NT2/D1 (cell line): ENCODE measurements at regions not wholly inside any gene's neighbourhood (a gene's known extent, or its start where the extent isn't known, plus 50 kb on each side); places are given as distances from the start of the nearest gene placed in this dataset.

Experiments used
- DNase-seq: peaks from one replicate; pipeline ENCODE4 v3.0.0-alpha.2; 2011; ENCODE audit warnings: low read depth, low spot score
- H3K27me3 ChIP-seq: 2 replicates; pipeline ENCODE4 v1.6.0; 2011; ENCODE audit warnings: mild to moderate bottlenecking; ENCODE audit not compliant: insufficient read length, insufficient read depth
- H3K36me3 ChIP-seq: 2 replicates; pipeline ENCODE4 v1.6.1; 2011; ENCODE audit warnings: mild to moderate bottlenecking, low read length, mixed read lengths; ENCODE audit not compliant: insufficient read depth, insufficient read length
- H3K4me1 ChIP-seq: 2 replicates; pipeline ENCODE4 v1.5.1; 2011; ENCODE audit not compliant: insufficient read depth, insufficient read length
- H3K4me3 ChIP-seq: 2 replicates; pipeline ENCODE4 v1.5.1; 2011; ENCODE audit warnings: low read depth; ENCODE audit not compliant: insufficient read length
- H3K9ac ChIP-seq: 2 replicates; pipeline ENCODE4 v1.6.0; 2011; ENCODE audit warnings: low read depth; ENCODE audit not compliant: insufficient read length
- H3K9me3 ChIP-seq: 2 replicates; pipeline ENCODE4 v1.5.1; 2011; ENCODE audit warnings: mild to moderate bottlenecking, low read length; ENCODE audit not compliant: insufficient read depth
- SUZ12 ChIP-seq: IDR thresholded peaks from 2 replicates; pipeline ENCODE4 v1.6.1; 2011; ENCODE audit not compliant: insufficient read length, insufficient read depth; ENCODE audit errors: extremely low read depth
- YY1 ChIP-seq: IDR thresholded peaks from 2 replicates; pipeline ENCODE4 v1.6.1; 2011; ENCODE audit not compliant: insufficient read length, insufficient read depth
- ZNF274 ChIP-seq: IDR thresholded peaks from 2 replicates; pipeline ENCODE4 v1.6.1; 2011; ENCODE audit warnings: mild to moderate bottlenecking, low read depth, low read length

DNA sequence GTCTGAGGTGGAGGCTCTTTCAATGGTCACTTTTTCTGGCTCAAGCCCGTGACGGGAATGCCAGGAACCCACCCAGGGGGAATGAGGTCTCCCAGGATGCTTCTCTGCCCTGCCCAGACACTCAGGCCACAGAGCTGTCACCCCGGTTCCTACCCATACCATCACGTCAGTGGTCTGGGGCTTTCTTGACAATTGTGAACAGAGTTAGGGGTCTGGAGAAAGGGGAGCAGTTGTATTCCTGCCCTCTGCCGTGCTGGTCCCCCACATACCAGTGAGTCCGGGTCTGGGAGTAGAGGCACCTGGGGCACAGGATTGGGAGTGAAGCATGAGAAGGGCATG, 97.2 kb downstream of the B3GNT2 start:
- Histone ChIP-seq H3K27me3 (no peaks in the 10 kb centered on the region), H3K9ac (peak overlapping the region; percentile 70), H3K36me3 (no peaks in the 10 kb centered on the region), H3K4me1 (peaks cover 9% of the 10 kb centered on the region), H3K9me3 (no peaks in the 10 kb centered on the region), H3K4me3 (no peak overlapping the region)
- no peak for DNase-seq
- TF ChIP-seq YY1, result no peak
- TF ChIP-seq SUZ12, result no peak
- no peak for TF ChIP-seq ZNF274

DNA sequence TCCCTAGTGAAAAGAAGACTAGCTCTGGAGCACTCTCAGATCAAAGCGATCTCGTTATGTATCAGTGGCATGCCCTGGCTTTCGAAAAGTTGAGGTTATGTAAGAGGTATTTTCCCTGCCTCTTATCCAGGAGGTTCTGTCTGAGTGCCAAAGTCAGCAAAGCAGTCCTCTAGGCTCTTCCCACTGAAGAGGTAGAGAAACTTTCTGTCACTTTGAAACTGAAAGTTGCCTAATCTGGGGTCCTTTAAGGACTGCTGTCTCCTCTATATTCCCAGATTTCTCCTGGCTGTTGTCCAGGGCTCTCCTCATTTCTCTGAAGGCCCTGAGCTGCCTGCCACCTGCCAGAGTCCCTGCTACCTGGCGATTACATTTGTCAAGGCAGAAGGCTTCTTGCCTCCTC, 96.3 kb downstream of the B3GNT2 start:
- TF ChIP-seq SUZ12, result no peak
- no peak for TF ChIP-seq YY1
- no peak for TF ChIP-seq ZNF274
- Histone ChIP-seq H3K27me3 (no peaks in the 10 kb centered on the region), H3K36me3 (no peaks in the 10 kb centered on the region), H3K9ac (no peak overlapping the region), H3K9me3 (no peaks in the 10 kb centered on the region), H3K4me3 (no peak overlapping the region), H3K4me1 (peaks cover 9% of the 10 kb centered on the region)
- DNase-seq, result no peak

DNA sequence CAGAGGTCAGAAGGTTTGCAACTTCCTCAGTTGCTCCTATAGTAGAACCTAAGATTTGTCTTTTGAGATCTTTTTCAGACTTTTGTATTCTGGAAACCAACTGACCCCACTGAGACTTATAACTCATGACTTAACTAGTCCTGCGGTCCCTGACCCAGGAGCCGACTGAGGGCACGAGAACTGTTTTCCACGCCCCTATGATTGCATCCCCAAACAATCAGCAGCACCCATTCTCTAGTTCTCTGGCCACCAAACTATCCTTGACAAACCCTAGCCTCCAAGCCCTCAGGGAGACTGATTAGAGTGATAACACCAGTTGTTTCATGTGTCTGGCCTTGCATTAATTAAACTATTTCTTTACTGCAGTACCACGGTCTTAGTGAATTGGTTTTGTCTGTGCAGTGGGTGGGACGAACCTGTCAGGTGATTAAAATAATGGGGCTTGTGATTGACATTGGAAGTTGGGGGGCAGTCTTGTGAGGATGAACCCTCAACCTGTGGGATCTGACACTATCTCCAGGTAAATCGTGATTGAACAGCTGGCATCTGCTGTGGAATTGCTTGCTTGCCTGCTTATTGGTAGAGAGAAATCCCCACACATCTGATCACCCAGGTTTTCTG, 95.7 kb downstream of the B3GNT2 start:
- H3K36me3 ChIP-seq, result no peaks in the 10 kb centered on the region
- DNase-seq, result no peak
- H3K9me3 ChIP-seq, result no peaks in the 10 kb centered on the region
- H3K27me3 ChIP-seq, result no peaks in the 10 kb centered on the region
- peaks cover 9% of the 10 kb centered on the region for H3K4me1 ChIP-seq
- no peak overlapping the region for H3K9ac ChIP-seq
- H3K4me3 ChIP-seq, result no peak overlapping the region
- TF ChIP-seq SUZ12 (no peak), YY1 (no peak)

DNA sequence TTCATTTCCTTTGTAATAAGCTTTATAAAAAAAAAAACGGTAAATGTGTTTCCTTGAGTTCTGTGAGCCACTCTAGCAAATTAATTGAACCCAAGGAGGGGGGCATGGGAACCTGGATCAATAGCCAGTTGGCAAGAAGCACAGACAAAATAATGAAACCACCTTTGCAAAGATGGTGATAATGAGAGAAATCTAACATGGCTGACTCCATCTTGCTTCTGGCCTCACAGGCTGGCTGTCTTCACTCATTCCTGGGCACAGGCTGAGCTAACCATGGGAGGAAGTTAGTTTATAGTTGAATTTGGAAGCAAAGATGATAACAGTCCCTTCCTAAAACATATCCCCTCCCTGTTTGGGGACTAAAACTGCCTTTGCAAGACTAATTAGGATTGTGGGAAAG, 95.1 kb downstream of the B3GNT2 start:
- Histone ChIP-seq H3K9ac (no peak overlapping the region), H3K9me3 (no peaks in the 10 kb centered on the region), H3K36me3 (no peaks in the 10 kb centered on the region), H3K4me3 (no peak overlapping the region), H3K27me3 (no peaks in the 10 kb centered on the region), H3K4me1 (peaks cover 9% of the 10 kb centered on the region)
- TF ChIP-seq YY1 (no peak), ZNF274 (no peak), SUZ12 (no peak)
- DNase-seq, result no peak

DNA sequence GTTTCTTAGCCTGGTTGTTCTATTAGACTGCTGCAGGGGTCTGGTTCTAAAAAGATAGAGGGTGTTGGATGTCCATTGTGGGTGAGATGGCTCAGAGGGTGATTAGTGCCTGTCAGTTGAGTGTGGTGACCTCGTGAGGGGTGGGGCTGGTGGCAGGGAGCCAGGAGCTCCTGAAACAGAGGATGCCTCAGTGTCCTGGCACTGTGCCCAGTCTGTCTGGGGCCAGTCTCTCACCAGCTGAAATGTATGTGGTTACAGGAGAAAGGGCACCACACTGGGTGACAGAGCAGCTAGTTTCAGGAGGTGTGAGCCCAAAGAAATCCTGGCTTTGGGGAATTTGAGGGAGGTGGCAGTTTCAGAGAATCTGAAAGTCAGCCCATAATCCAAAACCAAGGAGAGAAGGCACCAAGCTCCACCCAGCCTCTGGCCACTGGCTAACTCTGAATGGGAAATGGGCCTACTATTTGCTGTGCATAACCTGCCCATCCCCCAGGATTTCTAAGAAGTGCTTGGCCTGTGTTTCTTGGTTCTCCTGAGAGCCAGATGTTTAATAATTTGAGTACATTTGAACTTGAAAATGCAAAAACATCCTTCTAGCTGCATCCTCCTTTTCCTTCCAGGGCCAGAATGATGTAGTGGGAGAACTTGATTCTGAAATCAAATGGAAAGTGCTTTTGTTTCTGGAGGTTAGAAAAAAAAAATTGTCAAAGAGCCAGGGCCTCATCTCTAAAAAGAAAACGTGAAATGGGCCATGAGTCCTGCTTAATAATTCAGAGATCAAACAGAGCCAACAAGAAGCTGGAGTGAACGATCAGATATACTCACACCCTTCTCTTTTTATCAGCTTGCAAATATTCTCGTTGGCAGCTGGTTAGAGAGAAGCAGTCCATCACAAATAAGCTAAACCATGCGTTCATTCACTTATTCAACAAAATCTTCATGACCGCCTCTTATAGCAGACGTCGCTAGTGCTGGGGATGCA, 92.3 kb downstream of the B3GNT2 start:
- H3K4me3 ChIP-seq, result no peak overlapping the region
- H3K36me3 ChIP-seq, result no peaks in the 10 kb centered on the region
- peaks cover 2% of the 10 kb centered on the region for H3K4me1 ChIP-seq
- no peaks in the 10 kb centered on the region for H3K27me3 ChIP-seq
- peaks cover 17% of the 10 kb centered on the region; the same call in 1 of the 2 replicates for H3K9me3 ChIP-seq
- H3K9ac ChIP-seq, result no peak overlapping the region
- DNase-seq, result no peak
- no peak for TF ChIP-seq SUZ12
- no peak for TF ChIP-seq ZNF274

DNA sequence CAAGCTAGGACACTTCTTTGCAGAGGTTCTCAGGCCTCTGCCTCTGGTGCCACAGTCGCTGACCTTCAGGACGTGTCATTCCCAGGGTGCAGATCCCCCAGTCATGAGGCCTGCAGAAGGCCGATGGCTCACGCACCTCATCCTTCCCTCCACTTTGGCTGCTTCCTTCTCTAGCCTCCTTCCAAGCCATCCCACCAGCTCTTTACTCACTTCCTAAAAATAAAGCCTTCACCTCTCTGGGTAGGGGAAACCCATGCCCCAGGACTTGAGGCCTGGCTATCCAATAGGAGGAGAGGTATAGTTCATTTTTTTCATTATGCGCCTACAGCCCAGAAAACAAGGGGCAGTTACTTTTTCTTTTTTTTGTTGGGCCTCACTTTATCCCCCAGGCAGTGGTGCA, 91.4 kb downstream of the B3GNT2 start:
- no peaks in the 10 kb centered on the region for H3K36me3 ChIP-seq
- no peak overlapping the region for H3K9ac ChIP-seq
- TF ChIP-seq SUZ12 (no peak), ZNF274 (no peak), YY1 (no peak)
- H3K4me1 ChIP-seq, result no peaks in the 10 kb centered on the region
- no peak for DNase-seq
- H3K4me3 ChIP-seq, result no peak overlapping the region
- peaks cover 17% of the 10 kb centered on the region; the same call in 1 of the 2 replicates for H3K9me3 ChIP-seq
- no peaks in the 10 kb centered on the region for H3K27me3 ChIP-seq

DNA sequence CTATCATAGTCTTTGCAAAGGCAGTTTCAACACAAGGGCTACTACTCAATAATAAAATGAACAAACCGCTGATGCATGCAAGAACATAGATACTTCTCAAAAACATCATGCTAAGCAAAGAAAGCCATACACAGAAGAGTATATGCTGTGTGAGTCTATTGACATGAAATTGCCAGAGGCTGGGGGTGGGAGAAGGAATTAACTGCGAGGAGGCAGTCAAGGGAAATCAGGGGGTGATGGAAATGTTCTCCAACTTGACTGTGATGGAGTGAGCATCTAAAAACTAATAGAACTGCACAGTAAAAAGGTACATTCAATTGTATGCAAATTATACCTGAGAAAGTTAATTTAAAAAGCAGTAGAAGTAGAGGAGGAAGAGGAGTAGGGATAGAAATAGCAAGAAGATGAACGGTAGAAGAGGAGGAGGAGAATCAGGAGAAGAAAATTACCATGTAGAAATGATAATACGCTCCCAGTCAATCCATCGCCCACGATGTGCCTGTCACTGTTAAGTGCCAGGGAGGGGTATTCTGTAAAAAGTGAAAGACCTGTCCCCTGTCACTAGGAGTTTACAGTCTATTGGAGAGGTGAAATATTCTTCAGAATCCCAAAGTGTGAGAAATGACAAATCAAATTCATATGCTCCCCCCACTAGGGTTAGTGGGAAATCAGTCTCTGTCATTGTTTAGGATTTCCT, 90.3 kb downstream of the B3GNT2 start:
- H3K36me3 ChIP-seq, result no peaks in the 10 kb centered on the region
- H3K4me3 ChIP-seq, result no peak overlapping the region
- H3K4me1 ChIP-seq, result no peaks in the 10 kb centered on the region
- TF ChIP-seq SUZ12, result no peak
- no peak for TF ChIP-seq ZNF274
- H3K27me3 ChIP-seq, result no peaks in the 10 kb centered on the region
- H3K9me3 ChIP-seq, result peaks cover 17% of the 10 kb centered on the region; the same call in 1 of the 2 replicates
- no peak for DNase-seq
- no peak overlapping the region for H3K9ac ChIP-seq
